ENCODE measurements at regions not wholly inside any gene's neighbourhood (a gene's known extent, or its start where the extent isn't known, plus 50 kb on each side); places are given as distances from the start of the nearest gene placed in this dataset.

DNA sequence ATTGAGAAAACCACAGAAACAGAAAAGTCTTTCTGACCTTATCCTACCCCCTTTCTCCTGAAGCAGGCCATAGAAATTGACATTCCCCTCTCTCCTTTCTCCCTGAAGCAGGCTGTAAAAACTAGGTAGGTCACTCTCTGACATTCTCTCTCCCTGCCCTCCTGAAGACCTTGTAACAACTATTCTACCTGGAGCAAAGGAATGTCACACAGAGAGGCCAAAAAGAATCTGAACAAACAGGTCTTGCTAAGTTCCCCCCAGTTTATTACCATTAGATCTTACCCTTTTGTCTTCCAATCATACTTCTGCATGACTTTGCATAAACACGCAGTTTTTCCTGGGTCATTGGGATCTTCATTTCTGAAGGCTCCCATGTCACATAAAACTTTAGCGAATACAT lies 198.3 kb upstream of the GYPA start:
- POLR2A ChIA-PET: no interaction called here
- TF ChIP-seq, protein P1, sequence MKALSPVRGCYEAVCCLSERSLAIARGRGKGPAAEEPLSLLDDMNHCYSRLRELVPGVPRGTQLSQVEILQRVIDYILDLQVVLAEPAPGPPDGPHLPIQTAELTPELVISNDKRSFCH (CRISPR knock-in tag; IDR thresholded peaks at IDR 0.05): no peak
- TF ChIP-seq, protein P1 (tag; IDR thresholded peaks at IDR 0.05): no peak
- TF ChIP-seq STAT5B (CRISPR knock-in tag; IDR thresholded peaks at IDR 0.05) (no peak), SAFB2 (IDR thresholded peaks at IDR 0.05; ENCODE audit: borderline replicate concordance, low read depth, low read length, severe bottlenecking) (no peak), ZNF316 (IDR thresholded peaks at IDR 0.05) (no peak), ZNF717 (CRISPR knock-in tag; IDR thresholded peaks at IDR 0.05) (no peak), ARID2 (IDR thresholded peaks at IDR 0.05) (no peak), ZNF431 (CRISPR knock-in tag; IDR thresholded peaks at IDR 0.05) (no peak), HDAC8 (tag; IDR thresholded peaks at IDR 0.05) (no peak)
- TF ChIP-seq, protein P2, sequence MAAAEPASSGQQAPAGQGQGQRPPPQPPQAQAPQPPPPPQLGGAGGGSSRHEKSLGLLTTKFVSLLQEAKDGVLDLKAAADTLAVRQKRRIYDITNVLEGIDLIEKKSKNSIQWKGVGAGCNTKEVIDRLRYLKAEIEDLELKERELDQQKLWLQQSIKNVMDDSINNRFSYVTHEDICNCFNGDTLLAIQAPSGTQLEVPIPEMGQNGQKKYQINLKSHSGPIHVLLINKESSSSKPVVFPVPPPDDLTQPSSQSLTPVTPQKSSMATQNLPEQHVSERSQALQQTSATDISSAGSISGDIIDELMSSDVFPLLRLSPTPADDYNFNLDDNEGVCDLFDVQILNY (CRISPR knock-in tag; IDR thresholded peaks at IDR 0.05): no peak
- TF ChIP-seq, protein P3, sequence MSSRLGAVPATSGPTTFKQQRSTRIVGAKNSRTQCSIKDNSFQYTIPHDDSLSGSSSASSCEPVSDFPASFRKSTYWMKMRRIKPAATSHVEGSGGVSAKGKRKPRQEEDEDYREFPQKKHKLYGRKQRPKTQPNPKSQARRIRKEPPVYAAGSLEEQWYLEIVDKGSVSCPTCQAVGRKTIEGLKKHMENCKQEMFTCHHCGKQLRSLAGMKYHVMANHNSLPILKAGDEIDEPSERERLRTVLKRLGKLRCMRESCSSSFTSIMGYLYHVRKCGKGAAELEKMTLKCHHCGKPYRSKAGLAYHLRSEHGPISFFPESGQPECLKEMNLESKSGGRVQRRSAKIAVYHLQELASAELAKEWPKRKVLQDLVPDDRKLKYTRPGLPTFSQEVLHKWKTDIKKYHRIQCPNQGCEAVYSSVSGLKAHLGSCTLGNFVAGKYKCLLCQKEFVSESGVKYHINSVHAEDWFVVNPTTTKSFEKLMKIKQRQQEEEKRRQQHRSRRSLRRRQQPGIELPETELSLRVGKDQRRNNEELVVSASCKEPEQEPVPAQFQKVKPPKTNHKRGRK (tag; IDR thresholded peaks at IDR 0.05): no peak
- TF ChIP-seq, protein P4, sequence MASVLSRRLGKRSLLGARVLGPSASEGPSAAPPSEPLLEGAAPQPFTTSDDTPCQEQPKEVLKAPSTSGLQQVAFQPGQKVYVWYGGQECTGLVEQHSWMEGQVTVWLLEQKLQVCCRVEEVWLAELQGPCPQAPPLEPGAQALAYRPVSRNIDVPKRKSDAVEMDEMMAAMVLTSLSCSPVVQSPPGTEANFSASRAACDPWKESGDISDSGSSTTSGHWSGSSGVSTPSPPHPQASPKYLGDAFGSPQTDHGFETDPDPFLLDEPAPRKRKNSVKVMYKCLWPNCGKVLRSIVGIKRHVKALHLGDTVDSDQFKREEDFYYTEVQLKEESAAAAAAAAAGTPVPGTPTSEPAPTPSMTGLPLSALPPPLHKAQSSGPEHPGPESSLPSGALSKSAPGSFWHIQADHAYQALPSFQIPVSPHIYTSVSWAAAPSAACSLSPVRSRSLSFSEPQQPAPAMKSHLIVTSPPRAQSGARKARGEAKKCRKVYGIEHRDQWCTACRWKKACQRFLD (CRISPR knock-in tag; IDR thresholded peaks at IDR 0.05): no peak
- TF ChIP-seq, protein P5, sequence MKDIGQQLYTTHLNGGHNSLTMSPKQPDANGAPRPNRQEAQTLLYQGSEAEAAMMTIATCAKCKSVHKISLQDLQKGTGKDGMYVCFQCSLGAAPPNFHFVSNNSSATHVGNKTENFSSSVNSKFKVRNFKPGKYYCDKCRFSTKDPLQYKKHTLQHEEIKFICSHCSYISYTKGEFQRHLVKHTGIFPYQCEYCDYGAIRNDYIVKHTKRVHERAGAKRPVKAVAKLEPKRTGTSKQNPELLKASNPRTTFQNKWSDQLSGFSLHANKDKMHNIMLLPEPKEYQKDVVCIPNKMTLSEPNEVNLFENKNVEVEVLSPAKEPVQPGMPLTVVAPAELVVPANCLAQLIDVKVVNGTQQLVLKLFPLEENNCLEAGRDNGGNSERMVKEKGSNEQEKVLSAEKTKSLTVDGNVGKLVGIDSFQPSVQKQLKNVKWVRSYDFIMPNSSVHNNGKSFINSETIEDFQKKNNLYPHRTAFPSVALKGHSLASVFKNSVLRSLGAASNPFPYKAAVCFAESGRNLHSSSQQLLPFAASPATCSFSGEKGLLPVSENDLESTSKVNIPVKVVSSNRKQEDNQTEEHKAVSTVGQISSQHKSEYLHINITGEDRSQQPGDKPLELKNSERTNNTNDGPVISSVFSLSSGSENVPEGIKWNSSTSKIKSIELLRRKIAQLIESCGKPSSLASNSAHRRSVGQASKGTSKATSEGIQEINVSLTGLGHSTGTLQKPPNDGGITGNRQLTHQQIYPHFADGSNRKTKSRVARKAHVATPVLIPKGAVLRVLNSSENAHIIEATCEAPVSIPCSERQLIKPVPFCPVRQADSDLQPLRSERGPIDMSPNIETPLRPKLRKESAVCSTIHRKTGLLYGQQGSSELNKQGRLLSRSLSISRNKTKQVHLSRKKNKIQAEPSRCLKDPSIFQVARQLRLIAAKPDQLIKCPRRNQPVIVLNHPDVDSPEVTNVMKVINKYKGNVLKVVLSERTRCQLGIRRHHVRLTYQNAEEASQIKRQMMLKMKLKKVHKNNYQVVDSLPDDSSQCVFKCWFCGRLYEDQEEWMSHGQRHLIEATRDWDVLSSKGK (CRISPR knock-in tag; IDR thresholded peaks at IDR 0.05): no peak
- TF ChIP-seq, protein P6, sequence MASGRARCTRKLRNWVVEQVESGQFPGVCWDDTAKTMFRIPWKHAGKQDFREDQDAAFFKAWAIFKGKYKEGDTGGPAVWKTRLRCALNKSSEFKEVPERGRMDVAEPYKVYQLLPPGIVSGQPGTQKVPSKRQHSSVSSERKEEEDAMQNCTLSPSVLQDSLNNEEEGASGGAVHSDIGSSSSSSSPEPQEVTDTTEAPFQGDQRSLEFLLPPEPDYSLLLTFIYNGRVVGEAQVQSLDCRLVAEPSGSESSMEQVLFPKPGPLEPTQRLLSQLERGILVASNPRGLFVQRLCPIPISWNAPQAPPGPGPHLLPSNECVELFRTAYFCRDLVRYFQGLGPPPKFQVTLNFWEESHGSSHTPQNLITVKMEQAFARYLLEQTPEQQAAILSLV (tag; IDR thresholded peaks at IDR 0.05): no peak

More for the DNA sequence above, 198.3 kb upstream of the GYPA start:
- Histone ChIP-seq H3K4me2 (ENCODE audit: insufficient read depth, low read length) (no peak overlapping the region), H3K4me1 (replicated peaks in 1 of 2; ENCODE audit: control insufficient read depth in 2 of 2, insufficient read depth in 2 of 2, low read length in 2 of 2) (no peaks in the 10 kb centered on the region), H3K27ac (ENCODE audit: extremely low read depth, low read depth, low read length) (no peak overlapping the region), H3K36me3 (ENCODE audit: control insufficient read depth, insufficient read depth, low read length) (no peaks in the 10 kb centered on the region), H3K27me3 (ENCODE audit: control insufficient read depth in 2 of 2, insufficient read depth in 2 of 2, low read length in 2 of 2) (no peaks in the 10 kb centered on the region), H4K20me1 (replicated peaks; ENCODE audit: control insufficient read depth, insufficient read depth, low read length) (no peaks in the 10 kb centered on the region), H3K79me2 (ENCODE audit: control insufficient read depth, insufficient read depth, low read length) (no peaks in the 10 kb centered on the region), H3K9ac (ENCODE audit: insufficient read depth in 1 of 2, low read depth in 2 of 2, low read length in 2 of 2) (no peak overlapping the region), H3K4me3 (no peak overlapping the region), H3K9me1 (ENCODE audit: control insufficient read depth, insufficient read depth, low read length) (no peaks in the 10 kb centered on the region), H2AFZ (ENCODE audit: low read depth, low read length) (no peak overlapping the region), H3K9me3 (replicated peaks; ENCODE audit: control insufficient read depth, insufficient read depth, low read depth, low read length) (no peaks in the 10 kb centered on the region)
- intact Hi-C loops (cut with micrococcal nuclease): no loop called here
- FAIRE-seq: no peak
- in situ Hi-C loops (cut with MboI): no loop called here
- 0% methylated on average over 2 of the region's 2 CpGs for WGBS (ENCODE audit: insufficient coverage, low coverage, missing lambda C conversion rate)
- DNase-seq (ENCODE audit: extremely low read depth in 1 of 4, low spot score in 3 of 4): no peak
- ATAC-seq: no peak
- no TSS peak for BruUV-seq (replicated peaks)
- CTCF ChIA-PET (ENCODE audit: low intra/inter-chr PET ratio): no interaction called here
